Breast epithelium (tissue), 3 donors: ENCODE measurements at regions not wholly inside any gene's neighbourhood (a gene's known extent, or its start where the extent isn't known, plus 50 kb on each side); places are given as distances from the start of the nearest gene placed in this dataset.

ENCODE experiments used
- POLR2A ChIP-seq: fragments of 450-650 bp; IDR thresholded peaks from one replicate; pipeline ENCODE4 v1.6.1; 2016; ENCODE audit warnings: antibody characterized with exemption, mild to moderate bottlenecking, moderate library complexity
- TF ChIP-seq, protein P1 (sequence below), 3 donors: fragments of 450-650 bp; IDR thresholded peaks; one replicate each; pipeline ENCODE4 v1.5.1; 2016 to 2017; ENCODE audit warnings: antibody characterized with exemption in 3 of 3, mild to moderate bottlenecking in 3 of 3, moderate library complexity in 3 of 3

GRCh38 chr12:131591714-131592709 is 118.9 kb upstream of the SFSWAP start:
- no peak for TF ChIP-seq POLR2A
- TF ChIP-seq, protein P1, sequence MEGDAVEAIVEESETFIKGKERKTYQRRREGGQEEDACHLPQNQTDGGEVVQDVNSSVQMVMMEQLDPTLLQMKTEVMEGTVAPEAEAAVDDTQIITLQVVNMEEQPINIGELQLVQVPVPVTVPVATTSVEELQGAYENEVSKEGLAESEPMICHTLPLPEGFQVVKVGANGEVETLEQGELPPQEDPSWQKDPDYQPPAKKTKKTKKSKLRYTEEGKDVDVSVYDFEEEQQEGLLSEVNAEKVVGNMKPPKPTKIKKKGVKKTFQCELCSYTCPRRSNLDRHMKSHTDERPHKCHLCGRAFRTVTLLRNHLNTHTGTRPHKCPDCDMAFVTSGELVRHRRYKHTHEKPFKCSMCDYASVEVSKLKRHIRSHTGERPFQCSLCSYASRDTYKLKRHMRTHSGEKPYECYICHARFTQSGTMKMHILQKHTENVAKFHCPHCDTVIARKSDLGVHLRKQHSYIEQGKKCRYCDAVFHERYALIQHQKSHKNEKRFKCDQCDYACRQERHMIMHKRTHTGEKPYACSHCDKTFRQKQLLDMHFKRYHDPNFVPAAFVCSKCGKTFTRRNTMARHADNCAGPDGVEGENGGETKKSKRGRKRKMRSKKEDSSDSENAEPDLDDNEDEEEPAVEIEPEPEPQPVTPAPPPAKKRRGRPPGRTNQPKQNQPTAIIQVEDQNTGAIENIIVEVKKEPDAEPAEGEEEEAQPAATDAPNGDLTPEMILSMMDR (IDR thresholded peaks at IDR 0.05): no peak
